Hepatocyte (in vitro differentiated cells): ENCODE measurements at regions not wholly inside any gene's neighbourhood (a gene's known extent, or its start where the extent isn't known, plus 50 kb on each side); places are given as distances from the start of the nearest gene placed in this dataset.

Experiments
- CTCF ChIP-seq: fragments of 200-600 bp; sonication (generic); IDR thresholded peaks from 2 replicates; pipeline ENCODE4 v1.5.1; 2016; ENCODE audit warnings: antibody characterized with exemption, mild to moderate bottlenecking; ENCODE audit not compliant: poor library complexity
- EZH2 ChIP-seq: fragments of 200-600 bp; sonication (generic); IDR thresholded peaks from 2 replicates; pipeline ENCODE4 v1.6.1; 2016; ENCODE audit warnings: antibody characterized with exemption, mild to moderate bottlenecking, borderline replicate concordance

GRCh38 chr2:237264480-237265219 lies 149.3 kb downstream of the COL6A3 start:
- TF ChIP-seq EZH2 (no peak), CTCF (no peak)
